SK-N-SH (cell line): ENCODE measurements at regions not wholly inside any gene's neighbourhood (a gene's known extent, or its start where the extent isn't known, plus 50 kb on each side); places are given as distances from the start of the nearest gene placed in this dataset.

Source experiments
- CTCF ChIA-PET: fragments of 300-600, 350-600 bp; formaldehyde crosslinking; extraction: SDS; loops from one replicate; lab custom pipeline; 2021; lab: Yijun Ruan, JAX
- POLR2A ChIA-PET: fragments of 350-600 bp; sonication (Branson Sonifier 250); formaldehyde crosslinking; extraction: SDS; loops from one replicate; lab custom pipeline; 2020; ENCODE audit warnings: antibody characterized with exemption, inconsistent platforms; lab: Yijun Ruan, JAX
- DNase-seq: peaks from one replicate; pipeline ENCODE4 v3.0.0; 2012
- H2AFZ ChIP-seq: fragments of 200-600 bp; sonication (generic); 2 replicates; pipeline ENCODE4 v1.8.1; 2016; ENCODE audit warnings: antibody characterized with exemption, mild to moderate bottlenecking, low read depth
- H3F3A ChIP-seq: fragments of 200-600 bp; sonication (generic); replicated peaks from 2 replicates; pipeline ENCODE3; 2016; ENCODE audit warnings: antibody characterized with exemption, mild to moderate bottlenecking; ENCODE audit not compliant: insufficient read depth
- H3K27ac ChIP-seq, 2 experiments: fragments of 200-500 bp in 1 of 2; fragments of 200-600 bp in 1 of 2; sonication (Bioruptor generic) in 1 of 2; sonication (generic), shearing (Covaris generic) in 1 of 2; 2 replicates each; pipeline versions ENCODE4 v1.5.1 to v1.6.1; 2014 to 2016; ENCODE audit warnings: low read depth in 2 of 2, inconsistent platforms in 1 of 2, low read length in 1 of 2, mild to moderate bottlenecking in 1 of 2, mixed read lengths in 1 of 2
- H3K27me3 ChIP-seq: fragments of 200-600 bp; sonication (generic), shearing (Covaris generic); 2 replicates; pipeline ENCODE4 v1.6.1; 2016; ENCODE audit warnings: mixed run types; ENCODE audit not compliant: insufficient read depth
- H3K36me3 ChIP-seq, 2 experiments: fragments of 200-500 bp in 1 of 2; fragments of 200-600 bp in 1 of 2; sonication (Bioruptor generic) in 1 of 2; sonication (generic) in 1 of 2; replicated peaks in 1 of 2; 2 replicates each; pipeline versions ENCODE3 to v1.5.1; 2014 to 2016; ENCODE audit warnings: low read length in 1 of 2, mild to moderate bottlenecking in 1 of 2; ENCODE audit not compliant: insufficient read depth in 2 of 2, control insufficient read depth in 1 of 2
- H3K4me1 ChIP-seq, 2 experiments: fragments of 200-500 bp in 1 of 2; fragments of 200-600 bp in 1 of 2; sonication (Bioruptor generic) in 1 of 2; sonication (generic), shearing (Covaris generic) in 1 of 2; 2 replicates each; pipeline versions ENCODE4 v1.5.1 to v1.6.1; 2014 to 2016; ENCODE audit warnings: low read depth in 1 of 2, low read length in 1 of 2, mixed run types in 1 of 2; ENCODE audit not compliant: insufficient read depth in 2 of 2, control insufficient read depth in 1 of 2
- H3K4me2 ChIP-seq: fragments of 200-600 bp; sonication (generic), shearing (Covaris generic); 2 replicates; pipeline ENCODE4 v1.6.1; 2017; ENCODE audit warnings: mixed run types
- H3K4me3 ChIP-seq, 2 experiments: fragments of 200-500 bp in 1 of 2; fragments of 200-600 bp in 1 of 2; sonication (Bioruptor generic) in 1 of 2; sonication (generic), shearing (Covaris generic) in 1 of 2; 2 replicates each; pipeline versions ENCODE4 v1.5.1 to v1.8.1; 2014 to 2016; ENCODE audit warnings: low read depth in 2 of 2, inconsistent platforms in 1 of 2, low read length in 1 of 2, mild to moderate bottlenecking in 1 of 2, mixed read lengths in 1 of 2, moderate library complexity in 1 of 2
- H3K79me2 ChIP-seq: fragments of 200-600 bp; sonication (generic); 2 replicates; pipeline ENCODE4 v1.8.1; 2017; ENCODE audit warnings: mild to moderate bottlenecking; ENCODE audit not compliant: insufficient read depth
- H3K9ac ChIP-seq: fragments of 200-600 bp; sonication (generic); 2 replicates; pipeline ENCODE4 v1.6.1; 2017; ENCODE audit warnings: mixed run types
- H3K9me2 ChIP-seq: fragments of 200-600 bp; sonication (generic); 2 replicates; pipeline ENCODE4 v1.6.1; 2017; ENCODE audit warnings: mixed run types
- H3K9me3 ChIP-seq: fragments of 200-600 bp; sonication (generic); 2 replicates; pipeline ENCODE4 v1.6.1; 2017; ENCODE audit warnings: mixed run types, mild to moderate bottlenecking, moderate library complexity
- H4K20me1 ChIP-seq: fragments of 200-600 bp; sonication (generic); 2 replicates; pipeline ENCODE4 v1.6.1; 2017; ENCODE audit warnings: mild to moderate bottlenecking, mixed run types; ENCODE audit not compliant: insufficient read depth
- CHD2 ChIP-seq: fragments of 150-350 bp; IDR thresholded peaks from 2 replicates; pipeline ENCODE4 v1.6.1; 2018; ENCODE audit warnings: low read length; ENCODE audit not compliant: partially characterized antibody
- ELF1 ChIP-seq: IDR thresholded peaks from 2 replicates; pipeline ENCODE4 v1.4.0; 2012
- EP300 ChIP-seq, 2 experiments: IDR thresholded peaks; 2 replicates each; pipeline versions ENCODE4 v1.4.0 to v1.6.1; 2012; ENCODE audit warnings: borderline replicate concordance in 1 of 2, low read depth in 1 of 2, low read length in 1 of 2
- EZH2phosphoT487 ChIP-seq: fragments of 200-600 bp; sonication (generic); IDR thresholded peaks from 2 replicates; pipeline ENCODE4 v1.6.1; 2017; ENCODE audit warnings: low read depth, mixed run types, mild to moderate bottlenecking, antibody characterized with exemption, moderate library complexity, borderline replicate concordance
- JUND ChIP-seq: IDR thresholded peaks from 2 replicates; pipeline ENCODE4 v1.4.0; 2012
- NFIC ChIP-seq: IDR thresholded peaks from 2 replicates; pipeline ENCODE4 v1.4.0; 2012; ENCODE audit warnings: borderline replicate concordance
- NRF1 ChIP-seq: IDR thresholded peaks from 2 replicates; pipeline ENCODE4 v1.6.1; 2012; ENCODE audit warnings: low read depth, mild to moderate bottlenecking, low read length
- RAD21 ChIP-seq: IDR thresholded peaks from 2 replicates; pipeline ENCODE4 v1.6.1; 2012; ENCODE audit warnings: mild to moderate bottlenecking, low read length
- SMC3 ChIP-seq: IDR thresholded peaks from 2 replicates; pipeline ENCODE4 v1.6.1; 2012; ENCODE audit warnings: low read depth, low read length, improper control_type of control experiment
- TEAD4 ChIP-seq: IDR thresholded peaks from 2 replicates; pipeline ENCODE4 v1.4.0; 2012; ENCODE audit warnings: mild to moderate bottlenecking, borderline replicate concordance; ENCODE audit not compliant: insufficient read depth
- YY1 ChIP-seq: IDR thresholded peaks from 2 replicates; pipeline ENCODE4 v1.4.0; 2012; ENCODE audit warnings: low read depth, mild to moderate bottlenecking
- WGBS: methylation state at CpG from one replicate; pipeline ENCODE4 v1.1.6; 2017; ENCODE audit warnings: low lambda C conversion rate; 5-methylcytosine and 5-hydroxymethylcytosine counted together
- TF ChIP-seq, protein P1 (sequence below): IDR thresholded peaks from 2 replicates; pipeline ENCODE4 v1.4.0; 2012; ENCODE audit warnings: low read depth, borderline replicate concordance
- TF ChIP-seq, protein P2 (sequence below): fragments of 150-350 bp; IDR thresholded peaks from 2 replicates; pipeline ENCODE4 v1.6.1; 2017; ENCODE audit warnings: antibody characterized with exemption, low read length, low read depth, borderline replicate concordance
- TF ChIP-seq, protein P3 (sequence below): IDR thresholded peaks from 2 replicates; pipeline ENCODE4; 2012

DNA sequence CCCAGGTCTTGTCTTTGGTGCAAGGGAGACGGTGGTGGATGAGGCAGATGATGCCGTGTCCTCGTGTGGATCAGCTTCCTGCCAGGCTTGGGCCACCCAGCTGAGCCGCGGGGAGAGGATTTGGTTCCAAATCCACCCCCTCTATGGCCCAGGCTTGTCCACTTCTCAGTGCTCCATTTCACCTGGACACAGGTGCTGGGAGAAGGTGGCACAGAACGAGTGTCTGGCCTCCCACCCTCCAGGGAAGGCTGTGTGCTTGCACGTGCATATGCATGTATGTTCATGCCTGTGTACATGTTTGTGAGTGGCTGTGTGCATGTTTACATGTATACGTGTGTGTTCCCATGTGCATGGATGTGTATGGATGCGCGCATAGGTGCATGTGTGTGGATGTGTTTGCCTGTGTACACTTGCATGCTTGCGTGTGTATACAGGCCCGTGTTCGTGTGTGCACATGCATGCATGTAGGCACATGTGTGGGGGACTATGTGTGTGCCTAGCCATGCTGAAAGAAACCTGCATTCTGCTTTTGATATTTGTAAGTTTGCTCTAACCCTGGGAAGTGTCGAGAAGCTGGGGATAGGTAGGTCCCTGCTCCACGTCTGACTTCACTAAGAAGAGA, 196.3 kb downstream of the IRF8 start:
- no peak overlapping the region for H3K27ac ChIP-seq
- H3K9me3 ChIP-seq = no peaks in the 10 kb centered on the region
- H3K9ac ChIP-seq = no peak overlapping the region
- POLR2A ChIA-PET = no interaction called here
- H3K79me2 ChIP-seq = no peaks in the 10 kb centered on the region
- DNase-seq = no peak
- H2AFZ ChIP-seq = no peak overlapping the region
- CTCF ChIA-PET = no interaction called here
- H3K36me3 ChIP-seq = no peaks in the 10 kb centered on the region
- no peaks in the 10 kb centered on the region for H3K9me2 ChIP-seq
- no peak overlapping the region for H3K4me2 ChIP-seq
- H3K4me3 ChIP-seq = no peak overlapping the region
- no peak for TF ChIP-seq ELF1
- TF ChIP-seq CHD2 = no peak
- no peak for TF ChIP-seq RAD21
- TF ChIP-seq, protein P1, sequence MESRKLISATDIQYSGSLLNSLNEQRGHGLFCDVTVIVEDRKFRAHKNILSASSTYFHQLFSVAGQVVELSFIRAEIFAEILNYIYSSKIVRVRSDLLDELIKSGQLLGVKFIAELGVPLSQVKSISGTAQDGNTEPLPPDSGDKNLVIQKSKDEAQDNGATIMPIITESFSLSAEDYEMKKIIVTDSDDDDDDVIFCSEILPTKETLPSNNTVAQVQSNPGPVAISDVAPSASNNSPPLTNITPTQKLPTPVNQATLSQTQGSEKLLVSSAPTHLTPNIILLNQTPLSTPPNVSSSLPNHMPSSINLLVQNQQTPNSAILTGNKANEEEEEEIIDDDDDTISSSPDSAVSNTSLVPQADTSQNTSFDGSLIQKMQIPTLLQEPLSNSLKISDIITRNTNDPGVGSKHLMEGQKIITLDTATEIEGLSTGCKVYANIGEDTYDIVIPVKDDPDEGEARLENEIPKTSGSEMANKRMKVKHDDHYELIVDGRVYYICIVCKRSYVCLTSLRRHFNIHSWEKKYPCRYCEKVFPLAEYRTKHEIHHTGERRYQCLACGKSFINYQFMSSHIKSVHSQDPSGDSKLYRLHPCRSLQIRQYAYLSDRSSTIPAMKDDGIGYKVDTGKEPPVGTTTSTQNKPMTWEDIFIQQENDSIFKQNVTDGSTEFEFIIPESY = no peak
- no peak for TF ChIP-seq SMC3
- TF ChIP-seq, protein P2, sequence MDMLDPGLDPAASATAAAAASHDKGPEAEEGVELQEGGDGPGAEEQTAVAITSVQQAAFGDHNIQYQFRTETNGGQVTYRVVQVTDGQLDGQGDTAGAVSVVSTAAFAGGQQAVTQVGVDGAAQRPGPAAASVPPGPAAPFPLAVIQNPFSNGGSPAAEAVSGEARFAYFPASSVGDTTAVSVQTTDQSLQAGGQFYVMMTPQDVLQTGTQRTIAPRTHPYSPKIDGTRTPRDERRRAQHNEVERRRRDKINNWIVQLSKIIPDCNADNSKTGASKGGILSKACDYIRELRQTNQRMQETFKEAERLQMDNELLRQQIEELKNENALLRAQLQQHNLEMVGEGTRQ = no peak
- TF ChIP-seq YY1 = no peak
- TF ChIP-seq JUND = no peak
- peaks cover 52% of the 10 kb centered on the region for H3K27me3 ChIP-seq
- H3F3A ChIP-seq = no peaks in the 10 kb centered on the region
- 20% methylated on average over 14 of the region's 15 CpGs for WGBS
- H4K20me1 ChIP-seq = no peaks in the 10 kb centered on the region
- no peaks in the 10 kb centered on the region for H3K4me1 ChIP-seq

DNA sequence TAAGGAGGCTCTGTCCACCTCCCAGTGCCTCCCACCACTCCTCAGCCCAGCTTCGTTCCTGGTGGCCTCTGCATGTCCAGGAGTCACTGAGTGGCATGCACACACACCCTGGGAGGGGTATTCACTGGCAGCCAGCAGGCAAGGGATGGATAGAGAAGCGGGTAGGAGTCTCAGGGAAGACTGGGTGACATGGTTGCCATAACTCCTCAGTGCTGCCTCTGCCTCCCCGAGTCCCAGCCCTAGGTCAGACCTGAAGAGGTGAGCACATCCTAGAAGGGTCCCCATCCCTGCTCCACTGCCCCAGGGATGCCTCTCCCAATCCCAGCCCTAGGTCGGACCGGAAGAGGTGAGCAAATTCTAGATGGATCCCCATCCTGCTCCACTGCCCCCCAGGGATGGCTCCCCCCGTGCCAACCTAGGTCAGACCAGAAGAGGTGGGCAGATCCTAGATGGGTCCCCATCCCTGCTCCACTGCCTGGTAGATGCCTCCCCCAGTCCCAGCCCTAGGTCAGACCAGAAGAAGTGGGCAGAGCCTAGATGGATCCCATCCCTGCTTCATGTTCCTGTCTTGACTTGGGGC, 197.0 kb downstream of the IRF8 start:
- no peaks in the 10 kb centered on the region for H4K20me1 ChIP-seq
- ChIA-PET POLR2A (no interaction called here), CTCF (no interaction called here)
- no peak for TF ChIP-seq EP300 (IDR thresholded peaks at IDR 0.05; ENCODE audit: borderline replicate concordance in 1 of 2, low read depth in 1 of 2, low read length in 1 of 2)
- TF ChIP-seq NRF1 = no peak
- no peak for TF ChIP-seq NFIC
- no peak for TF ChIP-seq TEAD4
- TF ChIP-seq, protein P3, sequence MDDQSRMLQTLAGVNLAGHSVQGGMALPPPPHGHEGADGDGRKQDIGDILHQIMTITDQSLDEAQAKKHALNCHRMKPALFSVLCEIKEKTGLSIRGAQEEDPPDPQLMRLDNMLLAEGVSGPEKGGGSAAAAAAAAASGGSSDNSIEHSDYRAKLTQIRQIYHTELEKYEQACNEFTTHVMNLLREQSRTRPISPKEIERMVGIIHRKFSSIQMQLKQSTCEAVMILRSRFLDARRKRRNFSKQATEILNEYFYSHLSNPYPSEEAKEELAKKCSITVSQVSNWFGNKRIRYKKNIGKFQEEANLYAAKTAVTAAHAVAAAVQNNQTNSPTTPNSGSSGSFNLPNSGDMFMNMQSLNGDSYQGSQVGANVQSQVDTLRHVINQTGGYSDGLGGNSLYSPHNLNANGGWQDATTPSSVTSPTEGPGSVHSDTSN = no peak
- no peak for TF ChIP-seq SMC3
- TF ChIP-seq EZH2phosphoT487 = no peak
- no peak overlapping the region for H3K9ac ChIP-seq
- H3K27ac ChIP-seq = no peak overlapping the region
- H3K27me3 ChIP-seq = peaks cover 52% of the 10 kb centered on the region
- no peaks in the 10 kb centered on the region for H3K79me2 ChIP-seq
- no peaks in the 10 kb centered on the region for H3K9me3 ChIP-seq
- no peak overlapping the region for H3K4me3 ChIP-seq
- no peak overlapping the region for H2AFZ ChIP-seq
- H3K36me3 ChIP-seq = no peaks in the 10 kb centered on the region
- H3K4me2 ChIP-seq = no peak overlapping the region
- 8% methylated on average over 6 of the region's 6 CpGs for WGBS
- no peaks in the 10 kb centered on the region for H3K9me2 ChIP-seq
- no peaks in the 10 kb centered on the region for H3K4me1 ChIP-seq
- no peaks in the 10 kb centered on the region for H3F3A ChIP-seq
- DNase-seq = no peak
